B cell (primary cell): ENCODE measurements at regions not wholly inside any gene's neighbourhood (a gene's known extent, or its start where the extent isn't known, plus 50 kb on each side); places are given as distances from the start of the nearest gene placed in this dataset.

ENCODE experiments used
- ATAC-seq: fragments of 200-7000 bp; cut with Tn5 transposase; one replicate; pipeline ENCODE4 v1.10.0; 2021; ENCODE audit warnings: low read depth, mild to moderate bottlenecking, moderate number of reproducible peaks, moderate library complexity
- CTCF ChIA-PET: fragments of 350-600 bp; sonication (Branson Sonifier 250); formaldehyde crosslinking; loops from one replicate; lab custom pipeline; 2021; ENCODE audit warnings: antibody characterized with exemption, inconsistent platforms; lab: Charles Lee
- POLR2A ChIA-PET: fragments of 350-600 bp; sonication (Branson Sonifier 250); formaldehyde crosslinking; loops from one replicate; lab custom pipeline; 2021; ENCODE audit warnings: antibody characterized with exemption; lab: Charles Lee
- DNase-seq: peaks from one replicate; pipeline ENCODE4 v3.0.0; 2013
- H2AFZ ChIP-seq: 2 replicates; pipeline ENCODE4 v1.6.1; 2012; ENCODE audit warnings: mild to moderate bottlenecking, low read depth, low read length; ENCODE audit not compliant: insufficient read depth, poor library complexity, severe bottlenecking
- H3K27ac ChIP-seq, 2 donors: 1 replicate in 1 of 2; 2 replicates in 1 of 2; pipeline ENCODE4 v1.5.1; 2012 to 2013; ENCODE audit warnings: low read length in 2 of 2, mild to moderate bottlenecking in 2 of 2, moderate library complexity in 1 of 2
- H3K27me3 ChIP-seq, 4 experiments: fragments of 200-600 bp in 1 of 4; sonication (generic) in 1 of 4; replicated peaks in 1 of 4; 1 replicate in 2 of 4; 2 replicates in 2 of 4; pipeline versions ENCODE4 v1.6.1 to v1.7.0; 2013 to 2016; ENCODE audit warnings: low read length in 3 of 4, mild to moderate bottlenecking in 2 of 4, mixed read lengths in 1 of 4, moderate library complexity in 1 of 4; ENCODE audit not compliant: insufficient read depth in 4 of 4, control insufficient read depth in 3 of 4; ENCODE audit errors: control extremely low read depth in 1 of 4
- H3K36me3 ChIP-seq, 2 experiments: replicated peaks in 1 of 2; 1 replicate in 1 of 2; 2 replicates in 1 of 2; pipeline versions ENCODE4 v1.6.1 to v1.7.1; 2013; ENCODE audit warnings: low read length in 1 of 2; ENCODE audit not compliant: insufficient read depth in 2 of 2, control insufficient read depth in 1 of 2; ENCODE audit errors: control extremely low read depth in 1 of 2, extremely low read depth in 1 of 2
- H3K4me1 ChIP-seq, 2 donors: fragments of 200-600 bp in 1 of 2; sonication (generic) in 1 of 2; 1 replicate in 1 of 2; 2 replicates in 1 of 2; pipeline versions ENCODE4 v1.5.1 to v1.6.1; 2013 to 2017; ENCODE audit warnings: low read length in 2 of 2; ENCODE audit not compliant: control insufficient read depth in 2 of 2, insufficient read depth in 2 of 2
- H3K4me2 ChIP-seq: replicated peaks from 2 replicates; pipeline ENCODE3; 2012; ENCODE audit warnings: mild to moderate bottlenecking, low read depth, low read length; ENCODE audit not compliant: poor library complexity, severe bottlenecking
- H3K4me3 ChIP-seq, 5 experiments: fragments of 200-600 bp in 1 of 5; sonication (generic) in 1 of 5; 1 replicate in 3 of 5; 2 replicates in 2 of 5; pipeline versions ENCODE4 v1.5.1 to v1.7.0; 2011 to 2016; ENCODE audit warnings: low read length in 4 of 5, mild to moderate bottlenecking in 4 of 5, low read depth in 2 of 5, control low read depth in 1 of 5, moderate library complexity in 1 of 5; ENCODE audit not compliant: insufficient read depth in 1 of 5; ENCODE audit errors: control extremely low read depth in 1 of 5, extremely low read depth in 1 of 5
- H3K79me2 ChIP-seq: fragments of 200-600 bp; sonication (generic); one replicate; pipeline ENCODE4 v1.6.0; 2016; ENCODE audit warnings: low read length; ENCODE audit not compliant: control insufficient read depth, insufficient read depth
- H3K9ac ChIP-seq: fragments of 200-600 bp; sonication (generic); 2 replicates; pipeline ENCODE4 v1.6.1; 2017; ENCODE audit warnings: mild to moderate bottlenecking, low read length, moderate library complexity
- H3K9me3 ChIP-seq, 3 donors: one replicate each; pipeline versions ENCODE4 v1.6.1 to v1.7.1; 2013; ENCODE audit warnings: low read length in 2 of 3; ENCODE audit not compliant: control insufficient read depth in 2 of 3, insufficient read depth in 1 of 3; ENCODE audit errors: control extremely low read depth in 1 of 3
- H4K20me1 ChIP-seq: 2 replicates; pipeline ENCODE4 v1.6.0; 2012; ENCODE audit warnings: mild to moderate bottlenecking, low read length; ENCODE audit not compliant: insufficient read depth, control insufficient read depth, poor library complexity, severe bottlenecking
- H3K27ac Mint-ChIP-seq: one replicate; pipeline ENCODE4 v1.8.0; 2021; ENCODE audit warnings: mixed read lengths
- H3K27me3 Mint-ChIP-seq: one replicate; pipeline ENCODE4 v1.8.0; 2021; ENCODE audit warnings: mixed read lengths
- H3K4me1 Mint-ChIP-seq: one replicate; pipeline ENCODE4 v1.8.0; 2021; ENCODE audit warnings: mixed read lengths
- H3K4me3 Mint-ChIP-seq: one replicate; pipeline ENCODE4 v1.8.0; 2021; ENCODE audit warnings: mixed read lengths
- H3K9me3 Mint-ChIP-seq: one replicate; pipeline ENCODE4 v1.8.0; 2022; ENCODE audit warnings: mixed read lengths; ENCODE audit not compliant: insufficient read depth
- EZH2 ChIP-seq: IDR thresholded peaks from 2 replicates; pipeline ENCODE4 v1.6.1; 2012; ENCODE audit warnings: borderline replicate concordance, low read depth, mild to moderate bottlenecking, moderate library complexity, low read length; ENCODE audit not compliant: insufficient read depth, poor library complexity, severe bottlenecking
- WGBS: methylation state at CpG from one replicate; pipeline ENCODE4 v1.1.5; 2013; ENCODE audit warnings: missing lambda C conversion rate; ENCODE audit not compliant: insufficient coverage; 5-methylcytosine and 5-hydroxymethylcytosine counted together
- intact Hi-C: fragments of 100-400 bp; cut with micrococcal nuclease; formaldehyde crosslinking; loops from one replicate; pipeline ENCODE4 v1.10.0; 2022
- TF ChIP-seq, protein P1 (sequence below): fragments of 200-600 bp; IDR thresholded peaks from one replicate; pipeline ENCODE4 v1.8.0; 2022; ENCODE audit warnings: antibody characterized with exemption, mild to moderate bottlenecking

DNA sequence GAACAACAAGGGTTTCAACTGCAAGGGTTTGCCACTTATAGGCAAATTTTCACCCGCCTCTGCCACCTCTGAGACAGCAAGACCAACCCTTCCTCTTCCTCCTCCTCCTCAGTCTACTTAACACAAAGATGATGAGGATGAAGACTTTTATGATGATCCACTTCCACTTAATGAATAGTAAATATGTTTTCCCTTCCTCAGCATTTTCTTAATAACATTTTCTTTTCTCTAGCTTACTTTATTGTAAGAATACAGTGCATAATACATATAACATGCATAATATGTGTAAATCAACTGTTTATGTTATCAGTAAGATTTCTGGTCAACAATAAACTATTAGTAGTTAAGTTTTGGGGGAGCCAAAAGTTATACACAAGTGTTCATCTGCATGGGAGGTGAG is 77.4 kb downstream of the KLF15 start:
- Mint-ChIP-seq H3K4me1 (no peaks in the 10 kb centered on the region), H3K27me3 (peaks cover 31% of the 10 kb centered on the region), H3K27ac (no peak overlapping the region), H3K4me3 (no peak overlapping the region), H3K9me3 (no peaks in the 10 kb centered on the region)
- H3K9ac ChIP-seq, result no peak overlapping the region
- ChIA-PET POLR2A (no interaction called here), CTCF (no interaction called here)
- no peaks in the 10 kb centered on the region for H3K79me2 ChIP-seq
- no peak overlapping the region for H3K4me2 ChIP-seq
- no peaks in the 10 kb centered on the region for H3K4me1 ChIP-seq
- ATAC-seq (no peak), DNase-seq (no peak)
- peaks cover 0 to 10% (median 0%) of the 10 kb centered on the region in 4 experiments for H3K27me3 ChIP-seq
- WGBS, result no CpG with 5 or more reads among the region's 1 CpG
- H3K36me3 ChIP-seq, result no peaks in the 10 kb centered on the region
- H3K27ac ChIP-seq, result no peak overlapping the region
- H3K4me3 ChIP-seq, result no peak overlapping the region
- no peak for TF ChIP-seq EZH2
- TF ChIP-seq, protein P1, sequence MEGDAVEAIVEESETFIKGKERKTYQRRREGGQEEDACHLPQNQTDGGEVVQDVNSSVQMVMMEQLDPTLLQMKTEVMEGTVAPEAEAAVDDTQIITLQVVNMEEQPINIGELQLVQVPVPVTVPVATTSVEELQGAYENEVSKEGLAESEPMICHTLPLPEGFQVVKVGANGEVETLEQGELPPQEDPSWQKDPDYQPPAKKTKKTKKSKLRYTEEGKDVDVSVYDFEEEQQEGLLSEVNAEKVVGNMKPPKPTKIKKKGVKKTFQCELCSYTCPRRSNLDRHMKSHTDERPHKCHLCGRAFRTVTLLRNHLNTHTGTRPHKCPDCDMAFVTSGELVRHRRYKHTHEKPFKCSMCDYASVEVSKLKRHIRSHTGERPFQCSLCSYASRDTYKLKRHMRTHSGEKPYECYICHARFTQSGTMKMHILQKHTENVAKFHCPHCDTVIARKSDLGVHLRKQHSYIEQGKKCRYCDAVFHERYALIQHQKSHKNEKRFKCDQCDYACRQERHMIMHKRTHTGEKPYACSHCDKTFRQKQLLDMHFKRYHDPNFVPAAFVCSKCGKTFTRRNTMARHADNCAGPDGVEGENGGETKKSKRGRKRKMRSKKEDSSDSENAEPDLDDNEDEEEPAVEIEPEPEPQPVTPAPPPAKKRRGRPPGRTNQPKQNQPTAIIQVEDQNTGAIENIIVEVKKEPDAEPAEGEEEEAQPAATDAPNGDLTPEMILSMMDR, result no peak
- H3K9me3 ChIP-seq, result no peaks in the 10 kb centered on the region
- no peak overlapping the region for H2AFZ ChIP-seq
- intact Hi-C loops, result no loop called here
- H4K20me1 ChIP-seq, result no peaks in the 10 kb centered on the region

DNA sequence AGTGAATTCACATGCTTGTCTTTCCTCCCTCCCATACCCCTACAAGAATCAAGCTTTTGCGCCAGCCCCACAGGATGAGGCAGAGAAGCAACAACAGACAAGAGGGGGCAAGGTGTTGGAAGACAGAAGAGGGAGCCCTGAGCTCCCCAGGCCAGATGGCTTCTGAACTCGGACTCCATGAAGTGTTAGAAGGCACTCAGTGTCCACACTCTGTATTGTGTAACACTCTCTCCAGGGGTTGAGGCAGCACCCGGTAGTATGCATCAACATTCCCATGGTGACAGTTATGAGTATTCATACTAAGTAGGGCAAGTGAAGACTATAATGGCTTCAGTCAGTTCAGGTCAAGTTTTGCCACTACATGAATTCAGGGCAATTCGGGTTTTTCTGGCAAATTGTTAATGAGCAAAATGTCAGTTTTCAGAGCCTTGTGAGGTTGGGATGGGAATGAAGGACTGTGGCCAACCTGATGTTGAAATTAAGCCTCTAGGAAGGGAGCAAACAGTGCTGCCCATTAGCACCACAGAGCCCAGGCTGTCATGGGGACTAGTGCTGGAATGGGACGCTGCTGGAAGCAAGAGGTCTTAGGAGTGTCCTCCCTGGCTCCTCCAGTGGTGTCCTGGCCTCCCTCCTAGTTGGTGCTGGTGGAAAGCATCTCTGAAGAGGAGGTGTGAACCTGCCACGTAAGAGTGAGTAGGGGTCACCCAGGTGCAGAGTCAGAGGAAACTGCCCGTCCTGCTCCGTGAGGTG is 79.4 kb downstream of the KLF15 start:
- peaks cover 28% of the 10 kb centered on the region for H3K27me3 Mint-ChIP-seq

More for the DNA sequence above, 79.4 kb downstream of the KLF15 start:
- no peak overlapping the region for H3K4me2 ChIP-seq
- H4K20me1 ChIP-seq, result no peaks in the 10 kb centered on the region
- no peaks in the 10 kb centered on the region for H3K79me2 ChIP-seq
- ATAC-seq (no peak), DNase-seq (no peak)
- Mint-ChIP-seq H3K4me3 (no peak overlapping the region), H3K4me1 (no peaks in the 10 kb centered on the region), H3K27ac (no peak overlapping the region), H3K9me3 (no peaks in the 10 kb centered on the region)
- H3K27me3 ChIP-seq, result peaks cover 0 to 1% (median 0%) of the 10 kb centered on the region in 4 experiments
- WGBS, result 77% methylated on average over 5 of the region's 8 CpGs
- no peak overlapping the region for H3K9ac ChIP-seq
- no peak overlapping the region for H3K27ac ChIP-seq
- TF ChIP-seq EZH2, result no peak
- TF ChIP-seq, protein P1, result no peak
- H2AFZ ChIP-seq, result no peak overlapping the region
- POLR2A ChIA-PET, result no interaction called here
- H3K36me3 ChIP-seq, result no peaks in the 10 kb centered on the region
- no peak overlapping the region for H3K4me3 ChIP-seq
- CTCF ChIA-PET, result no interaction called here
- no peaks in the 10 kb centered on the region for H3K4me1 ChIP-seq
- no peaks in the 10 kb centered on the region for H3K9me3 ChIP-seq
- intact Hi-C loops, result no loop called here
